NB4 (cell line): ENCODE measurements at regions not wholly inside any gene's neighbourhood (a gene's known extent, or its start where the extent isn't known, plus 50 kb on each side); places are given as distances from the start of the nearest gene placed in this dataset.

ENCODE experiments used
- DNase-seq: peaks from one replicate; pipeline ENCODE4 v3.0.0; 2010; ENCODE audit warnings: low read depth
- H3K4me3 ChIP-seq: one replicate; pipeline ENCODE4 v1.5.1; 2011; ENCODE audit warnings: mild to moderate bottlenecking, low read depth, low read length, moderate library complexity
- CTCF ChIP-seq: IDR thresholded peaks from one replicate; pipeline ENCODE4 v1.5.1; 2012; ENCODE audit warnings: low read depth, low read length
- MAX ChIP-seq: IDR thresholded peaks from 2 replicates; pipeline ENCODE4 v1.6.1; 2011; ENCODE audit warnings: low read depth, low read length
- MYC ChIP-seq: IDR thresholded peaks from 2 replicates; pipeline ENCODE4 v1.6.1; 2011; ENCODE audit warnings: low read depth, low read length
- POLR2A ChIP-seq: IDR thresholded peaks from 2 replicates; pipeline ENCODE4 v1.6.1; 2011; ENCODE audit warnings: mild to moderate bottlenecking; ENCODE audit not compliant: insufficient read length; ENCODE audit errors: extremely low read depth

DNA sequence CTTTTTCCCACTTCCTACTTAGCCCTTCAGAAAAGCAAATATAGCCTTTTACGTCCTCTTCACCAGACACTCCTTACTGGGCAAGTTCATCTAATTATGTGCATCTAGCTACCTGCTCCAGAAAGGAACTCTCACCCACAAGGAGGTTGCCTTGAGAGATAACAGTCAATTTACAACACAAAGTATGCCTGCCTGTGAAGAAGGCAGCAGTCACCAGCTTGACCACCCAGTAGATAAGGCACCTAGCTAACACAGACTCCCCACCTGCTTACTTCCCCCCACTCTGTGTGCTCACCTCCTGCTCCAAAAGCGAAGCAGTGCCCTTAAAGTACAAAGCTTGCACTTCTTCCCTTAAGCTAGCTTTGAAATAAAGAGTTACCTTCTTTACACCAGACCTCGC lies 111.7 kb upstream of the MRPS30 start:
- DNase-seq, result no peak
- TF ChIP-seq POLR2A, result no peak
- no peak for TF ChIP-seq MYC
- no peak for TF ChIP-seq MAX
- no peak for TF ChIP-seq CTCF
- H3K4me3 ChIP-seq, result no peak overlapping the region

- no peak for TF ChIP-seq MAX
- no peak for TF ChIP-seq POLR2A
- TF ChIP-seq MYC, result no peak
- no peak for TF ChIP-seq CTCF
- no peak overlapping the region for H3K4me3 ChIP-seq
- no peak for DNase-seq
These were observed 113.5 kb upstream of the MRPS30 start for GRCh38 chr5:44695259-44695658.

GRCh38 chr5:44691802-44692201 lies 116.9 kb upstream of the MRPS30 start:
- TF ChIP-seq MAX, result no peak
- TF ChIP-seq MYC, result no peak
- no peak for TF ChIP-seq POLR2A
- TF ChIP-seq CTCF, result no peak
- H3K4me3 ChIP-seq, result no peak overlapping the region
- no peak for DNase-seq

DNA sequence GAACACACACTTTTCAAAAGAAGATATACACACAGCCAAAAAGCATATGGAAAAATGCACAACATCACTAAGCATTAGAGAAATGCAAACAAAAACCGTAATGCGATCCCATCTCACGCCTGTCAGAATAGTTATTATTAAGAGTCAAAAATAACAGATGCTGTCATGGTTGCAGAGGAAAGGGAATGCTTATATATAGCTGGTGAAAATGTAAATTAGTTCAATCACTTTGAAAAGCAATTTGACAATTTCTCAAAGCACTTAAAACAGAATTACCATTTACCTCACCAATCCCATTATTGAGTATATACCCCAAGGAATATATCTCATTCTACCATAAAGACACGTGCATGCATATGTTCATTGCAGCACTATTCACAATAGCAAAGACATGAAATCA lies 126.8 kb upstream of the MRPS30 start:
- DNase-seq, result no peak
- H3K4me3 ChIP-seq, result no peak overlapping the region
- TF ChIP-seq CTCF (no peak), MAX (no peak), MYC (no peak), POLR2A (no peak)

GRCh38 chr5:44679214-44679613 lies 129.5 kb upstream of the MRPS30 start:
- DNase-seq, result no peak
- H3K4me3 ChIP-seq, result no peak overlapping the region
- TF ChIP-seq MAX (no peak), POLR2A (no peak), MYC (no peak), CTCF (no peak)

- no peak overlapping the region for H3K4me3 ChIP-seq
- TF ChIP-seq MAX, result no peak
- no peak for TF ChIP-seq CTCF
- no peak for TF ChIP-seq POLR2A
- TF ChIP-seq MYC, result no peak
- no peak for DNase-seq
These were observed 133.5 kb upstream of the MRPS30 start for GRCh38 chr5:44675296-44675695.
